T-helper 9 cell (primary cell): ENCODE measurements at regions not wholly inside any gene's neighbourhood (a gene's known extent, or its start where the extent isn't known, plus 50 kb on each side); places are given as distances from the start of the nearest gene placed in this dataset.

Experiments
- DNase-seq: peaks from one replicate; pipeline ENCODE4 v3.0.0-alpha.2; 2020

GRCh38 chr18:47458483-47458882 lies 207.0 kb upstream of the SKOR2 start:
- no peak for DNase-seq

- no peak for DNase-seq
Observed at GRCh38 chr18:47457614-47458013, 206.2 kb upstream of the SKOR2 start.

GRCh38 chr18:47453038-47453437 lies 201.6 kb upstream of the SKOR2 start:
- DNase-seq, result no peak

- DNase-seq, result no peak
Observed at GRCh38 chr18:47448956-47449355, 197.5 kb upstream of the SKOR2 start.

GRCh38 chr18:47441914-47442313 lies 190.5 kb upstream of the SKOR2 start:
- DNase-seq, result no peak

- no peak for DNase-seq
Observed at GRCh38 chr18:47438001-47438400, 186.5 kb upstream of the SKOR2 start.

- DNase-seq, result no peak
Observed at GRCh38 chr18:47436871-47437270, 185.4 kb upstream of the SKOR2 start.

GRCh38 chr18:47434214-47434746 lies 182.8 kb upstream of the SKOR2 start:
- DNase-seq, result no peak

- DNase-seq, result no peak
Observed at GRCh38 chr18:47427923-47428637, 176.6 kb upstream of the SKOR2 start.

GRCh38 chr18:47427072-47427471 lies 175.6 kb upstream of the SKOR2 start:
- no peak for DNase-seq

- no peak for DNase-seq
Observed at GRCh38 chr18:47425365-47425764, 173.9 kb upstream of the SKOR2 start.

GRCh38 chr18:47422524-47422923 lies 171.1 kb upstream of the SKOR2 start:
- DNase-seq, result no peak

GRCh38 chr18:47420130-47420529 lies 168.7 kb upstream of the SKOR2 start:
- no peak for DNase-seq

- no peak for DNase-seq
Observed at GRCh38 chr18:47418746-47419145, 167.3 kb upstream of the SKOR2 start.

GRCh38 chr18:47417807-47418206 lies 166.3 kb upstream of the SKOR2 start:
- no peak for DNase-seq

GRCh38 chr18:47415881-47416280 lies 164.4 kb upstream of the SKOR2 start:
- DNase-seq, result no peak

- no peak for DNase-seq
Observed at GRCh38 chr18:47413327-47413726, 161.9 kb upstream of the SKOR2 start.

- DNase-seq, result no peak
Observed at GRCh38 chr18:47412924-47413323, 161.5 kb upstream of the SKOR2 start.

GRCh38 chr18:47411159-47411558 lies 159.7 kb upstream of the SKOR2 start:
- DNase-seq, result no peak

- DNase-seq, result no peak
Observed at GRCh38 chr18:47410139-47410538, 158.7 kb upstream of the SKOR2 start.

GRCh38 chr18:47409519-47409918 lies 158.1 kb upstream of the SKOR2 start:
- DNase-seq, result no peak

- no peak for DNase-seq
Observed at GRCh38 chr18:47407736-47408135, 156.3 kb upstream of the SKOR2 start.

GRCh38 chr18:47404845-47405244 lies 153.4 kb upstream of the SKOR2 start:
- no peak for DNase-seq

GRCh38 chr18:47403949-47404348 lies 152.5 kb upstream of the SKOR2 start:
- no peak for DNase-seq

GRCh38 chr18:47403317-47403716 lies 151.9 kb upstream of the SKOR2 start:
- DNase-seq, result no peak
